Prostate gland (tissue), 2 donors: ENCODE measurements at regions not wholly inside any gene's neighbourhood (a gene's known extent, or its start where the extent isn't known, plus 50 kb on each side); places are given as distances from the start of the nearest gene placed in this dataset.
"Not testable (repeated sequence)": the region's sequence is repeated elsewhere in the genome, so short reads cannot be mapped to it uniquely, and the experiment has no call there.

ENCODE experiments used
- DNase-seq: peaks from one replicate; pipeline ENCODE4 v3.0.0-alpha.2; 2019; ENCODE audit warnings: low spot score
- H3K27ac ChIP-seq, 2 donors: fragments of 200-600 bp; sonication (generic); 2 replicates each; pipeline ENCODE4 v1.5.1; 2017 to 2019
- H3K27me3 ChIP-seq: fragments of 200-600 bp; sonication (generic); replicated peaks from 2 replicates; pipeline ENCODE4 v1.5.1; 2019; ENCODE audit not compliant: insufficient read depth
- H3K36me3 ChIP-seq, 2 donors: fragments of 200-600 bp; sonication (generic); 1 replicate in 1 of 2; 2 replicates in 1 of 2; pipeline versions ENCODE4 v1.5.1 to v1.8.1; 2017 to 2019
- H3K4me1 ChIP-seq: fragments of 200-600 bp; sonication (generic); replicated peaks from 2 replicates; pipeline ENCODE4 v1.5.1; 2019
- H3K4me3 ChIP-seq, 2 donors: fragments of 200-600 bp; sonication (generic); 2 replicates each; pipeline ENCODE4 v1.5.1; 2017 to 2019
- H3K9me3 ChIP-seq: fragments of 200-600 bp; sonication (generic); 2 replicates; pipeline ENCODE4 v1.5.1; 2017
- CTCF ChIP-seq, 4 experiments: fragments of 200-600 bp in 2 of 4; fragments of 450-650 bp in 2 of 4; sonication (generic) in 2 of 4; IDR thresholded peaks; 1 replicate in 3 of 4; 2 replicates in 1 of 4; pipeline ENCODE4 v1.5.1; 2016 to 2019; ENCODE audit warnings: antibody characterized with exemption in 4 of 4, mild to moderate bottlenecking in 2 of 4, moderate library complexity in 2 of 4
- POLR2A ChIP-seq: fragments of 450-650 bp; IDR thresholded peaks from one replicate; pipeline ENCODE4 v1.6.1; 2016; ENCODE audit warnings: antibody characterized with exemption, mild to moderate bottlenecking
- POLR2AphosphoS5 ChIP-seq: sonication (generic); formaldehyde crosslinking; IDR thresholded peaks from one replicate; pipeline ENCODE4 v1.6.1; 2017; ENCODE audit warnings: antibody characterized with exemption
- WGBS: methylation state at CpG from one replicate; pipeline ENCODE4 v1.1.5; 2018; 5-methylcytosine and 5-hydroxymethylcytosine counted together
- intact Hi-C: fragments of 100-400 bp; cut with DNase I; formaldehyde crosslinking; loops from one replicate; pipeline ENCODE4 v1.14.2; 2022

GRCh38 chr9:104374711-104375110, 129.4 kb upstream of the OR13F1 start:
- Histone ChIP-seq H3K9me3 (no peaks in the 10 kb centered on the region), H3K27ac (no peak overlapping the region), H3K4me1 (no peaks in the 10 kb centered on the region), H3K36me3 (no peaks in the 10 kb centered on the region), H3K27me3 (no peaks in the 10 kb centered on the region), H3K4me3 (no peak overlapping the region)
- TF ChIP-seq POLR2AphosphoS5 (no peak), POLR2A (no peak), CTCF (IDR thresholded peaks at IDR 0.05) (no peak)
- WGBS = 84% methylated on average over 3 of the region's 3 CpGs
- intact Hi-C loops = no loop called here
- DNase-seq = no peak

- H3K4me1 ChIP-seq = no peaks in the 10 kb centered on the region
- H3K4me3 ChIP-seq = no peak overlapping the region
- 38% methylated on average over 2 of the region's 2 CpGs for WGBS
- no peaks in the 10 kb centered on the region for H3K36me3 ChIP-seq
- intact Hi-C loops = loop anchor here (5.0 kb wide), 1 partner anchor 359 kb away; no protein-coding TSS in a partner anchor
- TF ChIP-seq POLR2A = no peak
- no peak for TF ChIP-seq POLR2AphosphoS5
- TF ChIP-seq CTCF (IDR thresholded peaks at IDR 0.05) = no peak
- H3K9me3 ChIP-seq = no peaks in the 10 kb centered on the region
- DNase-seq = no peak
- no peaks in the 10 kb centered on the region for H3K27me3 ChIP-seq
- H3K27ac ChIP-seq = no peak overlapping the region
Observed at GRCh38 chr9:104386013-104386412, 118.0 kb upstream of the OR13F1 start.

GRCh38 chr9:104386425-104387069, 117.5 kb upstream of the OR13F1 start:
- TF ChIP-seq CTCF (IDR thresholded peaks at IDR 0.05) (peak in 3 of 4 experiments; percentile 45 to 60 (median 50)), POLR2AphosphoS5 (no peak)
- no peak overlapping the region for H3K4me3 ChIP-seq

GRCh38 chr9:104388071-104388470, 116.0 kb upstream of the OR13F1 start:
- H3K9me3 ChIP-seq = no peaks in the 10 kb centered on the region
- H3K4me1 ChIP-seq = no peaks in the 10 kb centered on the region
- no peaks in the 10 kb centered on the region for H3K36me3 ChIP-seq
- intact Hi-C loops = loop anchor here (5.0 kb wide), 1 partner anchor 361 kb away; no protein-coding TSS in a partner anchor
- no peak overlapping the region for H3K4me3 ChIP-seq
- TF ChIP-seq POLR2AphosphoS5 (no peak), POLR2A (no peak), CTCF (IDR thresholded peaks at IDR 0.05) (no peak)
- no peaks in the 10 kb centered on the region for H3K27me3 ChIP-seq
- DNase-seq = no peak
- no peak overlapping the region for H3K27ac ChIP-seq
- WGBS = 84% methylated on average over 3 of the region's 3 CpGs

More at GRCh38 chr9:104386425-104387069, 117.5 kb upstream of the OR13F1 start:
- H3K4me1 ChIP-seq = no peaks in the 10 kb centered on the region
- H3K27ac ChIP-seq = no peak overlapping the region
- 0% methylated on average over 1 of the region's 1 CpG for WGBS
- no peaks in the 10 kb centered on the region for H3K9me3 ChIP-seq
- no peaks in the 10 kb centered on the region for H3K27me3 ChIP-seq
- H3K36me3 ChIP-seq = no peaks in the 10 kb centered on the region
- DNase-seq = no peak
- intact Hi-C loops = loop anchor here (5.0 kb wide), 1 partner anchor 359 kb away; no protein-coding TSS in a partner anchor

- H3K36me3 ChIP-seq = no peaks in the 10 kb centered on the region
- DNase-seq = no peak
- H3K27me3 ChIP-seq = no peaks in the 10 kb centered on the region
- H3K27ac ChIP-seq = no peak overlapping the region
- intact Hi-C loops = loop anchor here (5.0 kb wide), 1 partner anchor 362 kb away; no protein-coding TSS in a partner anchor
- TF ChIP-seq POLR2AphosphoS5 (no peak), POLR2A (no peak), CTCF (IDR thresholded peaks at IDR 0.05) (no peak)
- 88% methylated on average over 4 of the region's 4 CpGs for WGBS
- H3K4me1 ChIP-seq = no peaks in the 10 kb centered on the region
- no peaks in the 10 kb centered on the region for H3K9me3 ChIP-seq
- no peak overlapping the region for H3K4me3 ChIP-seq
Observed at GRCh38 chr9:104389341-104389740, 114.7 kb upstream of the OR13F1 start.

GRCh38 chr9:104394901-104395300, 109.2 kb upstream of the OR13F1 start:
- H3K4me1 ChIP-seq, H3K4me3 ChIP-seq, H3K27ac ChIP-seq, H3K27me3 ChIP-seq, intact Hi-C loops, H3K9me3 ChIP-seq, DNase-seq, H3K36me3 ChIP-seq: not testable (repeated sequence)
- 69% methylated on average over 10 of the region's 10 CpGs for WGBS
